ENCODE measurements at regions not wholly inside any gene's neighbourhood (a gene's known extent, or its start where the extent isn't known, plus 50 kb on each side); places are given as distances from the start of the nearest gene placed in this dataset.

GRCh38 chr12:127398016-127398710 lies 868.8 kb upstream of the TMEM132C start:
- no peak overlapping the region for H3K4me3 ChIP-seq (ENCODE audit: control insufficient read depth, low read depth, low read length)
- TF ChIP-seq, protein P1, sequence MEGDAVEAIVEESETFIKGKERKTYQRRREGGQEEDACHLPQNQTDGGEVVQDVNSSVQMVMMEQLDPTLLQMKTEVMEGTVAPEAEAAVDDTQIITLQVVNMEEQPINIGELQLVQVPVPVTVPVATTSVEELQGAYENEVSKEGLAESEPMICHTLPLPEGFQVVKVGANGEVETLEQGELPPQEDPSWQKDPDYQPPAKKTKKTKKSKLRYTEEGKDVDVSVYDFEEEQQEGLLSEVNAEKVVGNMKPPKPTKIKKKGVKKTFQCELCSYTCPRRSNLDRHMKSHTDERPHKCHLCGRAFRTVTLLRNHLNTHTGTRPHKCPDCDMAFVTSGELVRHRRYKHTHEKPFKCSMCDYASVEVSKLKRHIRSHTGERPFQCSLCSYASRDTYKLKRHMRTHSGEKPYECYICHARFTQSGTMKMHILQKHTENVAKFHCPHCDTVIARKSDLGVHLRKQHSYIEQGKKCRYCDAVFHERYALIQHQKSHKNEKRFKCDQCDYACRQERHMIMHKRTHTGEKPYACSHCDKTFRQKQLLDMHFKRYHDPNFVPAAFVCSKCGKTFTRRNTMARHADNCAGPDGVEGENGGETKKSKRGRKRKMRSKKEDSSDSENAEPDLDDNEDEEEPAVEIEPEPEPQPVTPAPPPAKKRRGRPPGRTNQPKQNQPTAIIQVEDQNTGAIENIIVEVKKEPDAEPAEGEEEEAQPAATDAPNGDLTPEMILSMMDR (IDR thresholded peaks at IDR 0.05; ENCODE audit: control insufficient read depth, insufficient read depth, low read depth, low read length, missing control alignments) = no peak
- no peak for DNase-seq (ENCODE audit: low read depth)

DNA sequence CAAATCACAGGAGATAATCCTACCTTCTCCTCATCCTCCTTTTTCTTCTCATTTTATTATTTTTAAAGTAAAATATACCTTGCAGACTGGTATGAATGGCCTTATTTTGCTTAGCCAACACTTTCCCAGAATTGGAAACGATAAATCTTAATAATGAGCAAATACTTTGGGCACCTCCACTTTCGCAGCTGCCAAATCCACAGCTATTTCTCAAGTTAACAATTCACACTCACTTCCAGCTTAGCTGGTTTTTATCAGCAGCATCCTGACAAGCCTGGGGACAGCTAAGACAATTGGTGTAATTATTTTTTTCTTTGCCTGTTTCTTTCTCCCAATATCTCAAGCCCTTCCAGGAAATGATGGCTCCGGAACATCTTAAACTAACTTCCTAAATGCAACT lies 867.5 kb upstream of the TMEM132C start:
- DNase-seq (ENCODE audit: low read depth) = no peak
- no peak overlapping the region for H3K4me3 ChIP-seq (ENCODE audit: control insufficient read depth, low read depth, low read length)
- TF ChIP-seq, protein P1 (IDR thresholded peaks at IDR 0.05; ENCODE audit: control insufficient read depth, insufficient read depth, low read depth, low read length, missing control alignments) = no peak

DNA sequence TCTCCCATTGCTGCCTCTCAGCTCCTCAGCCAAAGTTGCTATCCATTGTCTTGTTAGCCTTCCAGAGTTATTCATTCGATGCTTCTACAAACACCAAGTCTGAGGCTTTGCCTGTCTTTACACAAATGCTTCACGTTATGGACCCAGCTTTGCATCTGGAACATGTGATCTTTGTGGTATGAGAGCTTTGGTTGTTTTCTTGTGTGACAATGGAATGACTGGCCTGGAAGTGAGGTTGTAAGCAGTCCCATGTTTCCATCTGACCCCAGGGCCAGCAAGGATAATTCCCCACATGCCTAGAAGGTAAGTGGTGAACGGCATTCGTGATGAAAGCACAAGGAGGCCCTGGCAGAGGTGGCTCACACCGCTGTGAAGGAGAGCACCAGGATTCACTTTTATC lies 866.7 kb upstream of the TMEM132C start:
- no peak overlapping the region for H3K4me3 ChIP-seq (ENCODE audit: control insufficient read depth, low read depth, low read length)
- TF ChIP-seq, protein P1 (IDR thresholded peaks at IDR 0.05; ENCODE audit: control insufficient read depth, insufficient read depth, low read depth, low read length, missing control alignments) = no peak
- no peak for DNase-seq (ENCODE audit: low read depth)

DNA sequence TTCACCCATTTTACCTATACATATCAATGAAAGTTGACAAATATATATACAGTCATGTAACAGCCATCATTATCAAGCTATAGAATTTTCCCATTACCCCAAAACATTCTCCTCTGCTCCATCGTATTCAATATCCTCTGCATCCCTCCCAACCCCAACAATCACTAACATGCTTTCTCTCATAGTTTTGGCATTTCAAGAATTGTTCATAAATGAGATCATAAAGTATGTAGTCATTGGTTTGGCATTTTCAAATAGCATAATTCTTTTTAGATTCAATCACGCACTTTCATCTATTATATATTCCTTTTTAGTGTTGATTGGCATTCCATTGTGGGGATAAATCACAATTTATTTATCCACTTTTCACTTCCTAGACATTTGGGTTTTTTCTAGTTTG lies 866.0 kb upstream of the TMEM132C start:
- TF ChIP-seq, protein P1 (IDR thresholded peaks at IDR 0.05; ENCODE audit: control insufficient read depth, insufficient read depth, low read depth, low read length, missing control alignments) = no peak
- H3K4me3 ChIP-seq (ENCODE audit: control insufficient read depth, low read depth, low read length) = no peak overlapping the region
- no peak for DNase-seq (ENCODE audit: low read depth)

GRCh38 chr12:127401536-127401935 lies 865.4 kb upstream of the TMEM132C start:
- no peak for DNase-seq (ENCODE audit: low read depth)

DNA sequence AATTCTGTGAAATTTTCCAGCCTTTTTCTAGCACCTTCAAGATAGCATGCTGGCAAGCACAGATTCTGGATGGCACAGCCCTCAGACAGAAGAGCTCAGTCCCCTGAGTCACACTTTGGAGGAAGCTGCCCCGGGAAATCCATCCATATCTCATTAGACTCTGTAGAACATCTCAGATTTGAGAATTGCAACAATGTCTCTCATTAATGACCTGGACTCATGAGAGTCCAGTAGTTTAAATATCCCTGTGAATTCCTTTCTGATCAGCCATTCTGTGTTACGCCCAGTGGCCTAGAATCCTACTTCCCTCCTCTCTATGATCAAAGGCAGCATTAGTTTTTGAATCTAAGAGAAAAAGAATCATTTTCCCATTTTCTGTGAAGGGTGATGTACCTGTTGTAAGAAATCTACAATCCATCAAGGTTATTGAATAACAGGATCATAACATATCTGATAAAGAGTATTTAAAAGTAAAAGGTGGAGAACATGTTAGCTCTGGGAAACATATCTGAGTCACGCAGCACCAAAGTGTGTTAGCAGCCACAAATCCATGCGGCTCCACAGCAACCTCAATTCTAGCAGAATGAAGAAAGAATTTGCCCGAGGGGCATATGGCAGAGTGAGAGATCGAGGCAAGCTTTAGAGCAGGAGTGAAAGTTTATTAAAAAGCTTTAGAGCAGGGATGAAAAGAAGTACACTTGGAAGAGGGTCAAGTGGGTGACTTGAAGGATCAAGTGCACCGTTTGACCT lies 855.6 kb upstream of the TMEM132C start:
- H3K4me3 ChIP-seq (ENCODE audit: control insufficient read depth, low read depth, low read length) = no peak overlapping the region
- TF ChIP-seq, protein P1 (IDR thresholded peaks at IDR 0.05; ENCODE audit: control insufficient read depth, insufficient read depth, low read depth, low read length, missing control alignments) = no peak
- no peak for DNase-seq (ENCODE audit: low read depth)

More at GRCh38 chr12:127401536-127401935, 865.4 kb upstream of the TMEM132C start:
- TF ChIP-seq, protein P1 (IDR thresholded peaks at IDR 0.05; ENCODE audit: control insufficient read depth, insufficient read depth, low read depth, low read length, missing control alignments) = no peak
- H3K4me3 ChIP-seq (ENCODE audit: control insufficient read depth, low read depth, low read length) = no peak overlapping the region
